HepG2 (cell line): ENCODE measurements at regions not wholly inside any gene's neighbourhood (a gene's known extent, or its start where the extent isn't known, plus 50 kb on each side); places are given as distances from the start of the nearest gene placed in this dataset.

ENCODE experiments used
- ATAC-seq: fragments of 200-7000 bp; cut with Tn5 transposase; 3 replicates; pipeline ENCODE4 v1.9.1; 2020; ENCODE audit warnings: mild to moderate bottlenecking, moderate library complexity
- BruUV-seq: library from RNA; stranded (reverse); fragments of 400-500 nt; replicated peaks from 2 replicates; lab custom pipeline; 2021; lab: Mats Ljungman, UMichigan
- CTCF ChIA-PET: fragments of 300-600 bp; formaldehyde crosslinking; extraction: SDS; loops from one replicate; lab custom pipeline; 2021; ENCODE audit warnings: low total read pairs, inconsistent platforms, low intra/inter-chr PET ratio; lab: Yijun Ruan, JAX
- POLR2A ChIA-PET: fragments of 350-600 bp; sonication (Branson Sonifier 250); formaldehyde crosslinking; loops from one replicate; lab custom pipeline; 2020; ENCODE audit warnings: antibody characterized with exemption, inconsistent platforms; lab: Yijun Ruan, JAX
- DNase-seq: peaks from one replicate; pipeline ENCODE4 v3.0.0-alpha.2; 2015; ENCODE audit warnings: low spot score
- FAIRE-seq: peaks from 3 replicates; lab custom pipeline; 2011; peaks lifted over from hg19 to GRCh38; lab: Jason Lieb, UNC
- H2AFZ ChIP-seq: one replicate; pipeline ENCODE4 v1.6.1; 2011; ENCODE audit warnings: low read length, inconsistent platforms
- H3K27ac ChIP-seq: fragments of 300-600 bp; 3 replicates; pipeline ENCODE4 v1.8.0; 2011; ENCODE audit warnings: mixed run types, mild to moderate bottlenecking, mixed read lengths, low read length, inconsistent platforms; ENCODE audit not compliant: insufficient read depth; ENCODE audit errors: extremely low read length
- H3K27me3 ChIP-seq, 2 experiments: fragments of 200-600 bp in 1 of 2; 2 replicates in 1 of 2; 3 replicates in 1 of 2; pipeline versions ENCODE4 v1.6.0 to v1.8.0; 2011; ENCODE audit warnings: low read length in 2 of 2, mild to moderate bottlenecking in 2 of 2, moderate library complexity in 2 of 2, inconsistent platforms in 1 of 2; ENCODE audit not compliant: insufficient read depth in 2 of 2, control insufficient read depth in 1 of 2
- H3K36me3 ChIP-seq, 2 experiments: fragments of 200-600 bp in 1 of 2; replicated peaks in 1 of 2; 2 replicates in 1 of 2; 3 replicates in 1 of 2; pipeline versions ENCODE4 v1.5.1 to v1.8.0; 2011; ENCODE audit warnings: low read length in 2 of 2, inconsistent platforms in 1 of 2; ENCODE audit not compliant: insufficient read depth in 2 of 2, control insufficient read depth in 1 of 2
- H3K4me1 ChIP-seq: 2 replicates; pipeline ENCODE4 v1.5.1; 2012; ENCODE audit warnings: low read length, inconsistent platforms; ENCODE audit not compliant: insufficient read depth
- H3K4me2 ChIP-seq: 2 replicates; pipeline ENCODE4 v1.6.0; 2011; ENCODE audit warnings: low read depth, low read length, inconsistent platforms
- H3K4me3 ChIP-seq, 3 experiments: fragments of 200-600 bp in 1 of 3; sonication (generic), shearing (Covaris generic) in 1 of 3; replicated peaks in 1 of 3; 2 replicates each; pipeline ENCODE4 v1.5.1; 2011 to 2016; ENCODE audit warnings: low read length in 3 of 3, inconsistent platforms in 2 of 3, low read depth in 2 of 3, mild to moderate bottlenecking in 2 of 3, control low read depth in 1 of 3, mixed read lengths in 1 of 3; ENCODE audit not compliant: insufficient read depth in 1 of 3
- H3K79me2 ChIP-seq: one replicate; pipeline ENCODE4 v1.6.1; 2011; ENCODE audit warnings: low read length, inconsistent platforms; ENCODE audit not compliant: insufficient read depth
- H3K9ac ChIP-seq: 2 replicates; pipeline ENCODE4 v1.6.0; 2011; ENCODE audit warnings: mild to moderate bottlenecking, low read depth, low read length, inconsistent platforms; ENCODE audit not compliant: insufficient read depth
- H3K9me3 ChIP-seq: 2 replicates; pipeline ENCODE4 v1.5.1; 2012; ENCODE audit warnings: mild to moderate bottlenecking, low read length
- H4K20me1 ChIP-seq: 2 replicates; pipeline ENCODE4 v1.6.0; 2011; ENCODE audit warnings: inconsistent platforms, mild to moderate bottlenecking, low read length, moderate library complexity; ENCODE audit not compliant: insufficient read depth
- AGO1 ChIP-seq: fragments of 200-400 bp; formaldehyde crosslinking; IDR thresholded peaks from 2 replicates; pipeline ENCODE4 v1.6.1; 2017; ENCODE audit warnings: mild to moderate bottlenecking, low read depth, low read length, moderate library complexity; ENCODE audit not compliant: poor library complexity, severe bottlenecking
- ATF7-NPFF ChIP-seq: sonication (generic); formaldehyde crosslinking; IDR thresholded peaks from 2 replicates; pipeline ENCODE4 v1.8.1; 2023; ENCODE audit warnings: mild to moderate bottlenecking, low read depth, missing genetic modification reagents, moderate library complexity
- CCDC6 ChIP-seq: sonication (generic); formaldehyde crosslinking; IDR thresholded peaks from 2 replicates; pipeline ENCODE4 v1.8.1; 2022; ENCODE audit warnings: mild to moderate bottlenecking, missing genetic modification reagents, moderate library complexity
- MATR3 ChIP-seq: sonication (generic); formaldehyde crosslinking; IDR thresholded peaks from 2 replicates; pipeline ENCODE4 v1.4.0; 2020; ENCODE audit warnings: missing genetic modification reagents
- PHB2 ChIP-seq: fragments of 450-650 bp; IDR thresholded peaks from 2 replicates; pipeline ENCODE4 v1.6.1; 2018; ENCODE audit not compliant: partially characterized antibody
- RARA ChIP-seq: IDR thresholded peaks from 2 replicates; pipeline ENCODE4 v1.6.1; 2016; ENCODE audit warnings: missing genetic modification reagents, missing compliant biosample characterization
- RNF219 ChIP-seq: sonication (generic); formaldehyde crosslinking; IDR thresholded peaks from 2 replicates; pipeline ENCODE4 v1.5.0; 2020; ENCODE audit warnings: mild to moderate bottlenecking, missing genetic modification reagents
- SNAPC5 ChIP-seq: sonication (generic); formaldehyde crosslinking; IDR thresholded peaks from 2 replicates; pipeline ENCODE4 v1.8.1; 2023; ENCODE audit warnings: mild to moderate bottlenecking, missing genetic modification reagents, borderline replicate concordance
- SUZ12 ChIP-seq: fragments of 150-350 bp; IDR thresholded peaks from 2 replicates; pipeline ENCODE4 v1.6.1; 2014; ENCODE audit warnings: low read depth, low read length
- YEATS4 ChIP-seq: sonication (generic); formaldehyde crosslinking; IDR thresholded peaks from 2 replicates; pipeline ENCODE4 v1.4.0; 2020; ENCODE audit warnings: missing genetic modification reagents, borderline replicate concordance
- ZFP36L2 ChIP-seq: sonication (generic); formaldehyde crosslinking; IDR thresholded peaks from 2 replicates; pipeline ENCODE4 v1.4.0; 2020; ENCODE audit warnings: missing genetic modification reagents
- ZFX ChIP-seq: sonication (generic); formaldehyde crosslinking; IDR thresholded peaks from 2 replicates; pipeline ENCODE4 v1.4.0; 2020; ENCODE audit warnings: mild to moderate bottlenecking, low read depth, missing genetic modification reagents, moderate library complexity
- ZKSCAN5 ChIP-seq: sonication (generic); formaldehyde crosslinking; IDR thresholded peaks from 2 replicates; pipeline ENCODE4 v1.5.1; 2020; ENCODE audit warnings: mild to moderate bottlenecking, missing genetic modification reagents
- ZNF142 ChIP-seq: sonication (generic); formaldehyde crosslinking; IDR thresholded peaks from 2 replicates; pipeline ENCODE4 v1.4.0; 2020; ENCODE audit warnings: missing genetic modification reagents
- ZNF205 ChIP-seq: IDR thresholded peaks from 2 replicates; pipeline ENCODE4 v1.6.1; 2018; ENCODE audit warnings: missing biosample characterization, missing genetic modification reagents
- ZNF230 ChIP-seq: sonication (generic); formaldehyde crosslinking; IDR thresholded peaks from 2 replicates; pipeline ENCODE4 v1.4.0; 2020; ENCODE audit warnings: mild to moderate bottlenecking, missing genetic modification reagents
- ZNF256 ChIP-seq: sonication (generic); formaldehyde crosslinking; conservative IDR thresholded peaks from 2 replicates; pipeline ENCODE4 v1.4.0; 2020; ENCODE audit warnings: missing genetic modification reagents
- ZNF782 ChIP-seq: sonication (generic); formaldehyde crosslinking; IDR thresholded peaks from 2 replicates; pipeline ENCODE4 v1.4.0; 2020; ENCODE audit warnings: missing genetic modification reagents, mild to moderate bottlenecking, borderline replicate concordance
- WGBS: methylation state at CpG from one replicate; pipeline ENCODE4 v1.1.6; 2017; ENCODE audit warnings: low lambda C conversion rate; 5-methylcytosine and 5-hydroxymethylcytosine counted together
- in situ Hi-C: cut with HindIII; loops from 2 replicates; pipeline ENCODE4 v1.10.0; 2017; ENCODE audit warnings: low pct_unique_long_range_greater_than_20kb; ENCODE audit not compliant: extremely low pct_ligation_motif_present
- intact Hi-C: fragments of 100-400 bp; cut with micrococcal nuclease; formaldehyde crosslinking; loops from one replicate; pipeline ENCODE4 v1.10.0; 2022; ENCODE audit not compliant: unreplicated experiment

GRCh38 chr1:5590717-5591116, 401.5 kb downstream of the NPHP4 start (continued):
- TF ChIP-seq ATF7-NPFF (CRISPR knock-in tag) = no peak
- no peak for TF ChIP-seq AGO1

GRCh38 chr1:5586629-5587028, 405.6 kb downstream of the NPHP4 start:
- in situ Hi-C loops (no loop called here), intact Hi-C loops (loop anchor here (10.0 kb wide), 1 partner anchor 618 kb away; the partner anchor contains the start of gene RNF207)
- CTCF ChIA-PET = no interaction called here
- H3K4me1 ChIP-seq = no peaks in the 10 kb centered on the region
- no peaks in the 10 kb centered on the region for H3K27me3 ChIP-seq
- no peak overlapping the region for H3K4me2 ChIP-seq
- H4K20me1 ChIP-seq = no peaks in the 10 kb centered on the region
- no TSS peak for BruUV-seq
- no peak overlapping the region for H3K4me3 ChIP-seq
- no peaks in the 10 kb centered on the region for H3K36me3 ChIP-seq
- FAIRE-seq = no peak
- peaks cover 12% of the 10 kb centered on the region for H3K9me3 ChIP-seq
- DNase-seq = no peak
- H3K9ac ChIP-seq = no peak overlapping the region
- ATAC-seq = no peak
- no peak overlapping the region for H3K27ac ChIP-seq
- 10% methylated on average over 4 of the region's 4 CpGs for WGBS
- POLR2A ChIA-PET = no interaction called here
- TF ChIP-seq ZNF142 (CRISPR knock-in tag) (no peak), RNF219 (no peak), ZFP36L2 (no peak), YEATS4 (no peak), CCDC6 (CRISPR knock-in tag) (no peak), MATR3 (CRISPR knock-in tag) (no peak), PHB2 (no peak), SUZ12 (no peak), ZFX (CRISPR knock-in tag) (no peak), ZNF205 (CRISPR knock-in tag) (no peak), ZNF230 (no peak), SNAPC5 (CRISPR knock-in tag) (no peak), RARA (CRISPR knock-in tag) (no peak), ZKSCAN5 (CRISPR knock-in tag) (no peak), ZNF782 (CRISPR knock-in tag) (no peak), ZNF256 (CRISPR knock-in tag) (no peak)
- H3K79me2 ChIP-seq = no peaks in the 10 kb centered on the region
- H2AFZ ChIP-seq = no peak overlapping the region
